ENCODE measurements at regions not wholly inside any gene's neighbourhood (a gene's known extent, or its start where the extent isn't known, plus 50 kb on each side); places are given as distances from the start of the nearest gene placed in this dataset.

GRCh38 chr7:20021066-20021465 lies 196.1 kb downstream of the MACC1 start:
- peaks cover 0 to 16% (median 4%) of the 10 kb centered on the region in 4 experiments for H3K4me1 ChIP-seq (ENCODE audit: control extremely low read depth in 1 of 4, control insufficient read depth in 4 of 4, insufficient read depth in 4 of 4, low read length in 3 of 4)
- no peak overlapping the region for H3K4me3 ChIP-seq (ENCODE audit: control insufficient read depth in 1 of 7, extremely low read depth in 1 of 7, insufficient read depth in 4 of 7, low read depth in 2 of 7, low read length in 6 of 7)
- ChIA-PET POLR2A (no interaction called here), CTCF (interaction anchor here (0.8 kb wide), 1 partner anchor 13 kb away, joined by 3 read pairs; no protein-coding TSS in a partner anchor)
- no peak overlapping the region for H3K27ac ChIP-seq (ENCODE audit: insufficient read depth in 1 of 2, low read depth in 1 of 2, low read length in 2 of 2, poor library complexity in 1 of 2, severe bottlenecking in 2 of 2)
- no peaks in the 10 kb centered on the region for H3K36me3 ChIP-seq (ENCODE audit: control insufficient read depth in 4 of 4, insufficient read depth in 4 of 4, low read length in 3 of 4)
- H3K27me3 ChIP-seq (replicated peaks in 2 of 5; ENCODE audit: control insufficient read depth in 4 of 5, insufficient read depth in 5 of 5, low read length in 4 of 5): no peaks in the 10 kb centered on the region
- H3K9me3 ChIP-seq (ENCODE audit: control extremely low read depth in 1 of 5, control insufficient read depth in 4 of 5, insufficient read depth in 2 of 5, low read depth in 1 of 5, low read length in 4 of 5): peaks cover 0 to 5% (median 0%) of the 10 kb centered on the region in 5 experiments
- no peak for DNase-seq

GRCh38 chr7:20019757-20020432 lies 197.3 kb downstream of the MACC1 start:
- Histone ChIP-seq H3K27me3 (replicated peaks in 2 of 5; ENCODE audit: control insufficient read depth in 4 of 5, insufficient read depth in 5 of 5, low read length in 4 of 5) (no peaks in the 10 kb centered on the region), H3K9me3 (ENCODE audit: control extremely low read depth in 1 of 5, control insufficient read depth in 4 of 5, insufficient read depth in 2 of 5, low read depth in 1 of 5, low read length in 4 of 5) (peaks cover 0 to 5% (median 0%) of the 10 kb centered on the region in 5 experiments), H3K27ac (ENCODE audit: insufficient read depth in 1 of 2, low read depth in 1 of 2, low read length in 2 of 2, poor library complexity in 1 of 2, severe bottlenecking in 2 of 2) (no peak overlapping the region), H3K36me3 (ENCODE audit: control insufficient read depth in 4 of 4, insufficient read depth in 4 of 4, low read length in 3 of 4) (no peaks in the 10 kb centered on the region), H3K4me1 (ENCODE audit: control extremely low read depth in 1 of 4, control insufficient read depth in 4 of 4, insufficient read depth in 4 of 4, low read length in 3 of 4) (peaks cover 0 to 16% (median 4%) of the 10 kb centered on the region in 4 experiments), H3K4me3 (ENCODE audit: control insufficient read depth in 1 of 7, extremely low read depth in 1 of 7, insufficient read depth in 4 of 7, low read depth in 2 of 7, low read length in 6 of 7) (no peak overlapping the region)
- ChIA-PET CTCF (interaction anchor here (1.1 kb wide), 1 partner anchor 266 kb away, joined by 3 read pairs; no protein-coding TSS in a partner anchor), POLR2A (no interaction called here)
- 100% methylated on average over 1 of the region's 2 CpGs for WGBS (ENCODE audit: insufficient coverage)
- DNase-seq: peak; percentile 8 to 78 (median 64)

- ChIA-PET POLR2A (no interaction called here), CTCF (no interaction called here)
- DNase-seq: no peak
- no CpG with 5 or more reads among the region's 2 CpGs for WGBS (ENCODE audit: insufficient coverage)
- no peaks in the 10 kb centered on the region for H3K36me3 ChIP-seq (ENCODE audit: control insufficient read depth in 4 of 4, insufficient read depth in 4 of 4, low read length in 3 of 4)
- H3K9me3 ChIP-seq (ENCODE audit: control extremely low read depth in 1 of 5, control insufficient read depth in 4 of 5, insufficient read depth in 2 of 5, low read depth in 1 of 5, low read length in 4 of 5): peaks cover 0 to 4% (median 0%) of the 10 kb centered on the region in 5 experiments
- no peaks in the 10 kb centered on the region for H3K27me3 ChIP-seq (replicated peaks in 2 of 5; ENCODE audit: control insufficient read depth in 4 of 5, insufficient read depth in 5 of 5, low read length in 4 of 5)
- no peak overlapping the region for H3K27ac ChIP-seq (ENCODE audit: insufficient read depth in 1 of 2, low read depth in 1 of 2, low read length in 2 of 2, poor library complexity in 1 of 2, severe bottlenecking in 2 of 2)
- peaks cover 0 to 21% (median 4%) of the 10 kb centered on the region in 4 experiments for H3K4me1 ChIP-seq (ENCODE audit: control extremely low read depth in 1 of 4, control insufficient read depth in 4 of 4, insufficient read depth in 4 of 4, low read length in 3 of 4)
- no peak overlapping the region for H3K4me3 ChIP-seq (ENCODE audit: control insufficient read depth in 1 of 7, extremely low read depth in 1 of 7, insufficient read depth in 4 of 7, low read depth in 2 of 7, low read length in 6 of 7)
Observed at GRCh38 chr7:20016669-20017068, 200.5 kb downstream of the MACC1 start.

- Histone ChIP-seq H3K9me3 (ENCODE audit: control extremely low read depth in 1 of 5, control insufficient read depth in 4 of 5, insufficient read depth in 2 of 5, low read depth in 1 of 5, low read length in 4 of 5) (no peaks in the 10 kb centered on the region), H3K27ac (ENCODE audit: insufficient read depth in 1 of 2, low read depth in 1 of 2, low read length in 2 of 2, poor library complexity in 1 of 2, severe bottlenecking in 2 of 2) (no peak overlapping the region), H3K27me3 (replicated peaks in 2 of 5; ENCODE audit: control insufficient read depth in 4 of 5, insufficient read depth in 5 of 5, low read length in 4 of 5) (no peaks in the 10 kb centered on the region), H3K36me3 (ENCODE audit: control insufficient read depth in 4 of 4, insufficient read depth in 4 of 4, low read length in 3 of 4) (no peaks in the 10 kb centered on the region), H3K4me1 (ENCODE audit: control extremely low read depth in 1 of 4, control insufficient read depth in 4 of 4, insufficient read depth in 4 of 4, low read length in 3 of 4) (peaks cover 0 to 5% (median 0%) of the 10 kb centered on the region in 4 experiments), H3K4me3 (ENCODE audit: control insufficient read depth in 1 of 7, extremely low read depth in 1 of 7, insufficient read depth in 4 of 7, low read depth in 2 of 7, low read length in 6 of 7) (no peak overlapping the region)
- no peak for DNase-seq
- CTCF ChIA-PET: no interaction called here
- WGBS (ENCODE audit: insufficient coverage): 95% methylated on average over 4 of the region's 6 CpGs
- POLR2A ChIA-PET: no interaction called here
Observed at GRCh38 chr7:20013536-20013935, 203.6 kb downstream of the MACC1 start.

GRCh38 chr7:20012100-20012499 lies 205.1 kb downstream of the MACC1 start:
- H3K36me3 ChIP-seq (ENCODE audit: control insufficient read depth in 4 of 4, insufficient read depth in 4 of 4, low read length in 3 of 4): no peaks in the 10 kb centered on the region

GRCh38 chr7:20010877-20011276 lies 206.3 kb downstream of the MACC1 start:
- Histone ChIP-seq H3K4me3 (ENCODE audit: control insufficient read depth in 1 of 7, extremely low read depth in 1 of 7, insufficient read depth in 4 of 7, low read depth in 2 of 7, low read length in 6 of 7) (no peak overlapping the region), H3K27ac (ENCODE audit: insufficient read depth in 1 of 2, low read depth in 1 of 2, low read length in 2 of 2, poor library complexity in 1 of 2, severe bottlenecking in 2 of 2) (no peak overlapping the region), H3K9me3 (ENCODE audit: control extremely low read depth in 1 of 5, control insufficient read depth in 4 of 5, insufficient read depth in 2 of 5, low read depth in 1 of 5, low read length in 4 of 5) (no peaks in the 10 kb centered on the region), H3K4me1 (ENCODE audit: control extremely low read depth in 1 of 4, control insufficient read depth in 4 of 4, insufficient read depth in 4 of 4, low read length in 3 of 4) (peaks cover 0 to 5% (median 0%) of the 10 kb centered on the region in 4 experiments), H3K27me3 (replicated peaks in 2 of 5; ENCODE audit: control insufficient read depth in 4 of 5, insufficient read depth in 5 of 5, low read length in 4 of 5) (no peaks in the 10 kb centered on the region), H3K36me3 (ENCODE audit: control insufficient read depth in 4 of 4, insufficient read depth in 4 of 4, low read length in 3 of 4) (no peaks in the 10 kb centered on the region)
- ChIA-PET POLR2A (interaction anchor here (0.8 kb wide), 1 partner anchor 276 kb away, joined by 5 read pairs; no protein-coding TSS in a partner anchor), CTCF (no interaction called here)
- no peak for DNase-seq
- WGBS (ENCODE audit: insufficient coverage): no CpG with 5 or more reads among the region's 1 CpG

More at GRCh38 chr7:20012100-20012499, 205.1 kb downstream of the MACC1 start:
- ChIA-PET CTCF (no interaction called here), POLR2A (no interaction called here)
- Histone ChIP-seq H3K9me3 (ENCODE audit: control extremely low read depth in 1 of 5, control insufficient read depth in 4 of 5, insufficient read depth in 2 of 5, low read depth in 1 of 5, low read length in 4 of 5) (no peaks in the 10 kb centered on the region), H3K27me3 (replicated peaks in 2 of 5; ENCODE audit: control insufficient read depth in 4 of 5, insufficient read depth in 5 of 5, low read length in 4 of 5) (no peaks in the 10 kb centered on the region), H3K4me1 (ENCODE audit: control extremely low read depth in 1 of 4, control insufficient read depth in 4 of 4, insufficient read depth in 4 of 4, low read length in 3 of 4) (peaks cover 0 to 5% (median 0%) of the 10 kb centered on the region in 4 experiments), H3K27ac (ENCODE audit: insufficient read depth in 1 of 2, low read depth in 1 of 2, low read length in 2 of 2, poor library complexity in 1 of 2, severe bottlenecking in 2 of 2) (no peak overlapping the region), H3K4me3 (ENCODE audit: control insufficient read depth in 1 of 7, extremely low read depth in 1 of 7, insufficient read depth in 4 of 7, low read depth in 2 of 7, low read length in 6 of 7) (no peak overlapping the region)
- 100% methylated on average over 1 of the region's 2 CpGs for WGBS (ENCODE audit: insufficient coverage)
- DNase-seq: no peak

- POLR2A ChIA-PET: no interaction called here
- Histone ChIP-seq H3K4me1 (ENCODE audit: control extremely low read depth in 1 of 4, control insufficient read depth in 4 of 4, insufficient read depth in 4 of 4, low read length in 3 of 4) (no peaks in the 10 kb centered on the region), H3K27ac (ENCODE audit: insufficient read depth in 1 of 2, low read depth in 1 of 2, low read length in 2 of 2, poor library complexity in 1 of 2, severe bottlenecking in 2 of 2) (no peak overlapping the region), H3K9me3 (ENCODE audit: control extremely low read depth in 1 of 5, control insufficient read depth in 4 of 5, insufficient read depth in 2 of 5, low read depth in 1 of 5, low read length in 4 of 5) (no peaks in the 10 kb centered on the region), H3K36me3 (ENCODE audit: control insufficient read depth in 4 of 4, insufficient read depth in 4 of 4, low read length in 3 of 4) (no peaks in the 10 kb centered on the region), H3K4me3 (ENCODE audit: control insufficient read depth in 1 of 7, extremely low read depth in 1 of 7, insufficient read depth in 4 of 7, low read depth in 2 of 7, low read length in 6 of 7) (no peak overlapping the region), H3K27me3 (replicated peaks in 2 of 5; ENCODE audit: control insufficient read depth in 4 of 5, insufficient read depth in 5 of 5, low read length in 4 of 5) (no peaks in the 10 kb centered on the region)
- no peak for DNase-seq
- CTCF ChIA-PET: interaction anchor here (0.8 to 1.1 kb wide), 2 partner anchors 13 to 16 kb away, joined by 3 read pairs; no protein-coding TSS in a partner anchor
Observed at GRCh38 chr7:20007510-20007909, 209.7 kb downstream of the MACC1 start.

All from common myeloid progenitor, CD34-positive (primary cell).